Activated B cell treated with CpG ODN at 0.5 μM for 24 hours (primary cell): ENCODE measurements at regions not wholly inside any gene's neighbourhood (a gene's known extent, or its start where the extent isn't known, plus 50 kb on each side); places are given as distances from the start of the nearest gene placed in this dataset.
"Not testable (repeated sequence)": the region's sequence is repeated elsewhere in the genome, so short reads cannot be mapped to it uniquely, and the experiment has no call there.

Source experiments
- ATAC-seq: fragments of 200-7000 bp; cut with Tn5 transposase; one replicate; pipeline ENCODE4 v1.10.0; 2021; ENCODE audit warnings: low read depth, mild to moderate bottlenecking, moderate library complexity
- CTCF ChIA-PET: fragments of 350-600 bp; sonication (Branson Sonifier 250); formaldehyde crosslinking; loops from one replicate; lab custom pipeline; 2021; ENCODE audit warnings: antibody characterized with exemption; lab: Charles Lee
- POLR2A ChIA-PET: fragments of 350-600 bp; sonication (Branson Sonifier 250); formaldehyde crosslinking; loops from one replicate; lab custom pipeline; 2021; ENCODE audit warnings: antibody characterized with exemption; lab: Charles Lee
- DNase-seq: peaks from one replicate; pipeline ENCODE4 v3.0.0; 2022
- H3K27ac Mint-ChIP-seq: one replicate; pipeline ENCODE4 v1.8.0; 2020; ENCODE audit warnings: mixed read lengths
- H3K27me3 Mint-ChIP-seq: one replicate; pipeline ENCODE4 v1.8.0; 2021; ENCODE audit warnings: mixed read lengths
- H3K36me3 Mint-ChIP-seq: one replicate; pipeline ENCODE4 v1.8.0; 2021; ENCODE audit warnings: low read depth, mixed read lengths
- H3K4me1 Mint-ChIP-seq: one replicate; pipeline ENCODE4 v1.8.0; 2021; ENCODE audit warnings: mixed read lengths
- H3K4me3 Mint-ChIP-seq: one replicate; pipeline ENCODE4 v1.8.0; 2020; ENCODE audit warnings: mild to moderate bottlenecking, mixed read lengths
- H3K9me3 Mint-ChIP-seq: one replicate; pipeline ENCODE4 v1.8.0; 2020; ENCODE audit warnings: mixed read lengths
- CTCF ChIP-seq: fragments of 200-600 bp; IDR thresholded peaks from one replicate; pipeline ENCODE4 v1.8.0; 2022; ENCODE audit warnings: antibody characterized with exemption, mild to moderate bottlenecking
- intact Hi-C: fragments of 100-400 bp; cut with micrococcal nuclease; formaldehyde crosslinking; loops from one replicate; pipeline ENCODE4 v1.15.1; 2024

GRCh38 chr9:26502311-26502710 is 390.3 kb downstream of the CAAP1 start:
- ChIA-PET POLR2A (no interaction called here), CTCF (no interaction called here)
- Mint-ChIP-seq H3K9me3 (peaks cover 2% of the 10 kb centered on the region), H3K4me1 (no peaks in the 10 kb centered on the region), H3K36me3 (no peaks in the 10 kb centered on the region), H3K4me3 (no peak overlapping the region), H3K27me3 (no peaks in the 10 kb centered on the region), H3K27ac (no peak overlapping the region)
- TF ChIP-seq CTCF = no peak
- no peak for DNase-seq
- no peak for ATAC-seq
- intact Hi-C loops = no loop called here

GRCh38 chr9:26500471-26500870 is 392.1 kb downstream of the CAAP1 start:
- intact Hi-C loops = no loop called here
- H3K4me1 Mint-ChIP-seq = no peaks in the 10 kb centered on the region
- no peak for TF ChIP-seq CTCF
- POLR2A ChIA-PET = no interaction called here
- H3K4me3 Mint-ChIP-seq = no peak overlapping the region
- no peaks in the 10 kb centered on the region for H3K27me3 Mint-ChIP-seq
- ATAC-seq = no peak
- CTCF ChIA-PET = no interaction called here
- DNase-seq = no peak
- H3K27ac Mint-ChIP-seq = no peak overlapping the region
- H3K36me3 Mint-ChIP-seq = no peaks in the 10 kb centered on the region
- peaks cover 2% of the 10 kb centered on the region for H3K9me3 Mint-ChIP-seq

- H3K27me3 Mint-ChIP-seq, H3K27ac Mint-ChIP-seq, DNase-seq, H3K4me3 Mint-ChIP-seq, intact Hi-C loops, POLR2A ChIA-PET, CTCF ChIA-PET, H3K9me3 Mint-ChIP-seq, H3K36me3 Mint-ChIP-seq, H3K4me1 Mint-ChIP-seq, ATAC-seq: not testable (repeated sequence)
Measured at GRCh38 chr9:26492608-26493521, 399.7 kb downstream of the CAAP1 start.

GRCh38 chr9:26491922-26492607 is 400.5 kb downstream of the CAAP1 start:
- H3K9me3 Mint-ChIP-seq, ATAC-seq, DNase-seq, H3K4me1 Mint-ChIP-seq, intact Hi-C loops, CTCF ChIA-PET, POLR2A ChIA-PET, H3K4me3 Mint-ChIP-seq, H3K27ac Mint-ChIP-seq, H3K27me3 Mint-ChIP-seq, H3K36me3 Mint-ChIP-seq: not testable (repeated sequence)

DNA sequence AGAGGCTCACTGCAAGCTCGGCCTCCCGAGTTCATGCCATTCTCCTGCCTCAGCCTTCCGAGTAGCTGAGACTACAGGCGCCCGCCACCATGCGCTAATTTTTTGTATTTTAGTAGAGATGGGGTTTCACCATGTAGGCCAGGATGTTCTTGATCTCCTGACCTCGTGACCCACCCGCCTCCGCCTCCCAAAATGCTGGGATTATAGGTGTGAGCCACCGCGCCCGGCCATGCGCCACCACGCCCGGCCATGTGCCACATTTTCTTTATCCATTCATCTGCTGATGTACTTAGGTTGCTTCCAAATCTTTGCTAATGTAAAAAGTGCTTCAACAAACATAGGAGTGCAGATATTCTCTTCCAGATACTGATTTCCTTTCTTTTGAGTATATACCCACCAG is 408.6 kb downstream of the CAAP1 start:
- Mint-ChIP-seq H3K9me3 (peaks cover under 1% of the 10 kb centered on the region), H3K27ac (no peak overlapping the region), H3K4me1 (no peaks in the 10 kb centered on the region), H3K36me3 (no peaks in the 10 kb centered on the region), H3K4me3 (no peak overlapping the region), H3K27me3 (no peaks in the 10 kb centered on the region)
- no peak for TF ChIP-seq CTCF
- ChIA-PET CTCF (no interaction called here), POLR2A (no interaction called here)
- DNase-seq (no peak), ATAC-seq (no peak)
- intact Hi-C loops = no loop called here

DNA sequence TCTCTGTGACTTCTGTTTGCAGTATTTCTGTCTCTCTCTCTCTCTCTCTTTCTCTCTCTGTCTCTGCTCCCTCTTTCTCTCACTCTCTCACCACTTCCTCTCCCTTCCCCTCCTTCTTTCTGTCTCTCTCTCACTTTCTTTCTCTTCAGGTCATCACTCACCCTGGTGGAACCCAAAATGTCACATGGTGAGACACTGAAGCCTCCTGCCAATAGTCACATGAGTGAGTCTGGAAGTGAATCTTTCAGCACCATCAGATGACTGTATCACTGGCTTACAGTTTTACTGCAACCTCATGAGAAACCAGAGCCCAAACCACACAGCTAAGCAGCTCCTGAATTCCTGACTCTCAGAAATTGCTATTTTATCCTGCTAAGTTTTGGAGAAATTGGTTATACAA is 414.6 kb downstream of the CAAP1 start:
- no peaks in the 10 kb centered on the region for H3K4me1 Mint-ChIP-seq
- no peak overlapping the region for H3K4me3 Mint-ChIP-seq
- ChIA-PET POLR2A (no interaction called here), CTCF (no interaction called here)
- H3K27me3 Mint-ChIP-seq = no peaks in the 10 kb centered on the region
- no peaks in the 10 kb centered on the region for H3K36me3 Mint-ChIP-seq
- no peak for ATAC-seq
- H3K27ac Mint-ChIP-seq = no peak overlapping the region
- intact Hi-C loops = no loop called here
- no peak for DNase-seq
- peaks cover 5% of the 10 kb centered on the region for H3K9me3 Mint-ChIP-seq
- TF ChIP-seq CTCF = no peak
